HG02678 (cell line): ENCODE measurements at regions not wholly inside any gene's neighbourhood (a gene's known extent, or its start where the extent isn't known, plus 50 kb on each side); places are given as distances from the start of the nearest gene placed in this dataset.
"Not testable (repeated sequence)": the region's sequence is repeated elsewhere in the genome, so short reads cannot be mapped to it uniquely, and the experiment has no call there.

ENCODE experiments used
- ATAC-seq: cut with Tn5 transposase; IDR thresholded peaks from one replicate; pipeline ENCODE4 v1.9.1; 2021; ENCODE audit warnings: mild to moderate bottlenecking, moderate library complexity; ENCODE audit not compliant: unreplicated experiment

- ATAC-seq = no peak
These were observed 75.9 kb upstream of the MRPS6 start for GRCh38 chr21:33997436-33997835.

DNA sequence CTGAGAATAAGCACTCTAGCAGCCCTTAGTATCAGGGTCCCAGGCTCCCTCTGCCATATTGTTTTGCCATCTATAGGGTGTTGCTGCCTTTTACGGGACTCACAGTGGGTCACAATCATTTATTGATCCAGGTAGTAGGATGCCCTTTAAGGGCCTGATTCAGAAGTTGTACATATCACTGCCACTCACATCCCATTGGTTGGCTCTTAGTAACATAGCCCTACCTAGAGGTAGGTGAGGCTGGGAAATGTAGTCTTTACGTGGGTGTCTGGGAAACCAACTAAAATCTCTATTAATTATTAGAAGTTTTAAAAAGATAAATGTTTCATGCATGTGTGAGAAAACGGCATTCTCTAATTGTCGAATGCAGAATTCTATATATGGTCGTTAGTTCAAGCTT is 78.8 kb upstream of the ATP5PO start:
- no peak for ATAC-seq

GRCh38 chr21:33993286-33994231 is 78.0 kb upstream of the ATP5PO start:
- ATAC-seq = no peak

GRCh38 chr21:33992412-33992811 is 76.8 kb upstream of the ATP5PO start:
- not testable (repeated sequence) for ATAC-seq

GRCh38 chr21:33991133-33991532 is 75.5 kb upstream of the ATP5PO start:
- no peak for ATAC-seq

DNA sequence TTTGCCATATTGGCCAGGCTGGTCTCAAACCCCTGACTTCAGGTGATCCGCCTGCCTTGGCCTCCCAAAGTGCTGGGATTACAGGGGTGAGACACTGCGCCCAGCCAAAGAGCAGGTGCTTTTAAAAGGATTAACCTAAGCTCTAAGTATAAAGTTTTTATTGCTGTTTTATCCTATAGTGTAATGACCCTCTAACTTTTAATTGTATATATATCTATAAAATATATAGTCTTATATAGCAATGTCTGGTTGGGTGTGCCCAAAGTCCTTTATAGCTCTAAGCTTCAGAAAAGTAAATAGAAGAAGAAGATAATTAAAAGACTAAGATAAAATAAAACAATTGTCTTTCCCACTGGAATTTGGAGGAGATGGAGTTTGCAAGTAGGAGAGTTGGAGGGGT is 73.8 kb upstream of the ATP5PO start:
- ATAC-seq = no peak

- ATAC-seq = no peak
These were observed 72.8 kb upstream of the ATP5PO start for GRCh38 chr21:33988237-33989017.

DNA sequence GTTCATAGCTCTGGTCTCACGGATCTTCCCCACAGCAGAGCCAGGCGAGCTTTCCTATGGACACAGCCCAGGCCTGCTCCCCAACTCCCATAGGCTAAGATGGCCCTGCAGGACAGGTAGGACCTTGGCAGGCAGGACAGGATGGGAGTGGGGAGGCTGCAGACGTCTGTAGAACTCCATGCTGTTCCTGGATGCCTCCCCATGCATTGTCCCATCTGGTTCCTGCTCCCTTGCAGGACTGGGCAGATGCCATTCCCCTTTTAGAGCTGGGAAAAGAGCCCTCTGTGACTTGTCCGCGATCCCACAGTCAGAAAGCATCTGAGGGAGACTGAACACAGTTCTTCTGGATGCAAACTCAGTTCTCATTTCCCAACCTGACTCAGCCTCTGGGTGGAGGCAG is 71.9 kb upstream of the ATP5PO start:
- no peak for ATAC-seq

GRCh38 chr21:33985117-33986050 is 69.8 kb upstream of the ATP5PO start:
- no peak for ATAC-seq

DNA sequence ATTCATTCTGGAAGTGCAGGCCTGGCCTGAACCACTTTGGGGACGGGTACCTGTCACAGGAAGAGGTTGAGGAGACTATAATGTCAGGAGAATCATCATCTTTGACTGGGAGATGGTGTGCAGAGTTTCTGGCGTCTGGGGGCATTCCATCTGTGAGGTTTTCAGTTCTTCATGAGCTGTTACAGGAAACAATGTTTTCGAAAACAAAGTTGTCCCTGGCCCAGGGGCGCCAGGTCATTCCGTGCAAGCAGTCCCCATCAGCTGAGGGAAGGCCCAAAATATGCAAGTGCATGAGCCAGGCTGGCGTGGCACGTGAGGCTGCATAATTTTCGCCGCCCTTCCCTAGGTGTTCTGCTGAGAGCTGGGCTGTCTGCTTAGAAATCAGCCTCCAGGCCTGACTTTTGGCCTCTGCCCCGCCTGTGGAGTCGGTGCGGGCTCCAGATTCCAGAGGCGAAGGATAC is 68.4 kb upstream of the ATP5PO start:
- no peak for ATAC-seq

GRCh38 chr21:33981391-33982101 is 65.9 kb upstream of the ATP5PO start:
- no peak for ATAC-seq

GRCh38 chr21:33980276-33980916 is 64.8 kb upstream of the ATP5PO start:
- no peak for ATAC-seq

GRCh38 chr21:33978585-33978984 is 63.0 kb upstream of the ATP5PO start:
- no peak for ATAC-seq

GRCh38 chr21:33977721-33978369 is 62.2 kb upstream of the ATP5PO start:
- no peak for ATAC-seq

DNA sequence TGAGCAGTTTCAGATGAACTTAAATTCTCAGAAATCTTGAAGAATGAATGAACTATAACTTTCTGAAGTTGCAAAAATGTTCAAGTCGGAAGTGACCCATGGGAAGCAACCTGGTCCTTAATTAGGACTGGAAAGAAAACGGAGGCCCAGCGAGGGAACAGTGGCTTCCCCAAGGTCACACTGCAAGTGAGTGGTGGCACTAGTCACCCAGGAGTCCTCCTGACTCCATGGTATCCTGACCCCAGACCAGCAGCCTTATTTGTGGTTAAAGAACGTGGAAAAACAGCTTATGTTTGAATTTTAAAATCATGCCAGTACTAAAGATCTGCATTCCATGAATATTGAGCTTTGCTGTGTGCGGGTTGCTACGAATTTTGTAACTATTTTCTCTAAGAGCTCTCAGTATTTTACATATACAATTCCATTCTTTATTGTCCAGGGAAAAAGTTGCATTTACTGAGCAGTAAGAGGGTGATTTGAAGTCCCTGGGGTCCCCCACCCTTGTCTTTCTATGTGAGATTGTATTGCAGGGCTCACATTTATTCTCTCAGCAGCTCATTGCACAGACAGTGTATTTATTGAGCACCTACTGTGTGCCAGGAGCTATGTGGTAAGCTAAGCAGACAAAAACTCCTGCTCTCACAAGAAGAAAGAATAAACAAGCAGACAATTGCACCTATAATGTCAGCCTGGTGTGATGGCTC is 61.6 kb upstream of the ATP5PO start:
- ATAC-seq = no peak

DNA sequence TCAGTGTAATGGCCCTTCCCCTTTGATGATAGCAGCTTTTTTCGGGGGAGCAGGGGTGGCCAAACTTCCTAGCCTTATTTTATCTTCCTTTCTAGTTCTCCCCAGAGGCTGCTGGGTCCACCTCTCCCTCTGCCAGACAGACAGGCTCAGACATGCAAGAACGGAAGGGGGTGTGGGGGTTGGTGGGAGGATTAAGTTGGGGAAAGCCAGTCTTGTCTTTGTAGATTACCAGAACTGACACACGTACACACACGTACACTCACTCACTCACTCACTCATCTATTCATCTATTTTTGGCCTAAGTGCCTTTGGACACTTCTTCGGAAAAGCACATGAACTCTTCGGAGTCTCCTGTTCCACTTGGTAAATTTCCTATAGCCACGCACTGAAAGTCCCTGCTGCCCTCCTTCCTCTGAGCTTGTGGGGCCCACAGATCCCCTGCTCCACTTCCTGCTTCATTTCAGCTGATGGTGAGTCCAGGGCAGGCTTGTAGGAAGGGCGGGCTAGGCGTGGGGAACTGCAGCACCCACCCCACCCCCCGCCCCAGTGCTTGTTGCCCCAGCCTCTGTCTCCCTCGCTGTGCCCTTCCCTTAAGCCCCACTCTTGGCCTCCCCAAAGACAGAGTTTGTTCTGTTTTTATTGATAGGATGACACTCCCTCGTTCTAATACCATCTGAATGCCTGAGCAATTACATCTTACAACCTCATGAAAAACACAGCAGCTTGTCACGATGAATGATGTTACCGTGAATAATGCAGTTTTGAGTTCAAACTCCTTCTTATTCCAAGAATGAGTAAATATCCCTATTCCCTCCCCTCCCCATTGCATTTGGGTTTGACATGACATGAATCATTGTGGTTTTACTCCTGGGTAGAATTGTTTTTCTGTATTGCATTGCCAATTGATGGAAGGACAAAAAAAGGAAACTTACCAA is 60.7 kb upstream of the ATP5PO start:
- peak; percentile 44 for ATAC-seq

GRCh38 chr21:33975548-33976081 is 60.0 kb upstream of the ATP5PO start:
- ATAC-seq = peak; percentile 78
